ENCODE measurements at regions not wholly inside any gene's neighbourhood (a gene's known extent, or its start where the extent isn't known, plus 50 kb on each side); places are given as distances from the start of the nearest gene placed in this dataset.

DNA sequence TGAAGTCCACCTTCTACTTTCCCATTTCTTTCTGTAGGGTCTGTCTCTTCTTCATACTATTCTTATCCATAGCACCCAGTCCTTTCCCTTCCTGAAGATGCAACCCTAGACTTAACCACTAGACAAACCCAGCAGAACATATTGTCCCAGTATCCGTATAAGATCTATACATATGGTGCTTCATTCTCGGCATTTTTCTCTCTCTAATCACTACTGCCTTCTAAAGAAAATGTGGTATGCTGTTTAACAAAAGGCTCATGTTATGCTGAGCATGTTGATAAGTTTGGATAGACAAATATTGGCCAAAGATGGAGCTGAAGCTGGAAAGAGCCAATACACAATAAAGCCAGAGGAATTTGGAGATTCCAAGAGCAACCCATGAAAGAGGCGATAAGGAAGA is 212.6 kb downstream of the MAFB start:
- TF ChIP-seq, protein P1, sequence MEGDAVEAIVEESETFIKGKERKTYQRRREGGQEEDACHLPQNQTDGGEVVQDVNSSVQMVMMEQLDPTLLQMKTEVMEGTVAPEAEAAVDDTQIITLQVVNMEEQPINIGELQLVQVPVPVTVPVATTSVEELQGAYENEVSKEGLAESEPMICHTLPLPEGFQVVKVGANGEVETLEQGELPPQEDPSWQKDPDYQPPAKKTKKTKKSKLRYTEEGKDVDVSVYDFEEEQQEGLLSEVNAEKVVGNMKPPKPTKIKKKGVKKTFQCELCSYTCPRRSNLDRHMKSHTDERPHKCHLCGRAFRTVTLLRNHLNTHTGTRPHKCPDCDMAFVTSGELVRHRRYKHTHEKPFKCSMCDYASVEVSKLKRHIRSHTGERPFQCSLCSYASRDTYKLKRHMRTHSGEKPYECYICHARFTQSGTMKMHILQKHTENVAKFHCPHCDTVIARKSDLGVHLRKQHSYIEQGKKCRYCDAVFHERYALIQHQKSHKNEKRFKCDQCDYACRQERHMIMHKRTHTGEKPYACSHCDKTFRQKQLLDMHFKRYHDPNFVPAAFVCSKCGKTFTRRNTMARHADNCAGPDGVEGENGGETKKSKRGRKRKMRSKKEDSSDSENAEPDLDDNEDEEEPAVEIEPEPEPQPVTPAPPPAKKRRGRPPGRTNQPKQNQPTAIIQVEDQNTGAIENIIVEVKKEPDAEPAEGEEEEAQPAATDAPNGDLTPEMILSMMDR (IDR thresholded peaks at IDR 0.05; ENCODE audit: insufficient read depth, low read length, poor library complexity, severe bottlenecking): no peak
- no peak for TF ChIP-seq EZH2phosphoT487 (conservative IDR thresholded peaks at IDR 0.05; ENCODE audit: low read length)

Measured in SU-DHL-6 (cell line).